Gastroesophageal sphincter (tissue), 4 donors: ENCODE measurements at regions not wholly inside any gene's neighbourhood (a gene's known extent, or its start where the extent isn't known, plus 50 kb on each side); places are given as distances from the start of the nearest gene placed in this dataset.
"Not testable (repeated sequence)": the region's sequence is repeated elsewhere in the genome, so short reads cannot be mapped to it uniquely, and the experiment has no call there.

ENCODE experiments used
- ATAC-seq: fragments of 150-250 bp; one replicate; pipeline ENCODE4 v1.9.1; 2016; ENCODE audit warnings: mild to moderate bottlenecking, moderate library complexity
- H3K27ac ChIP-seq, 4 donors: fragments of 200-600 bp; sonication (generic) in 3 of 4; 1 replicate in 3 of 4; 2 replicates in 1 of 4; pipeline ENCODE4 v1.5.1; 2016 to 2019
- H3K27me3 ChIP-seq: fragments of 200-600 bp; sonication (generic); one replicate; pipeline ENCODE4 v1.5.1; 2019
- H3K36me3 ChIP-seq, 2 donors: fragments of 200-600 bp; sonication (generic); one replicate each; pipeline ENCODE4 v1.5.1; 2019; ENCODE audit warnings: control low read depth in 1 of 2
- H3K4me1 ChIP-seq, 3 donors: fragments of 200-600 bp; sonication (generic); 1 replicate in 2 of 3; 2 replicates in 1 of 3; pipeline ENCODE4 v1.5.1; 2016 to 2019; ENCODE audit warnings: control low read depth in 2 of 3
- H3K4me3 ChIP-seq, 2 donors: fragments of 200-600 bp; sonication (generic); one replicate each; pipeline ENCODE4 v1.5.1; 2019; ENCODE audit warnings: mild to moderate bottlenecking in 1 of 2, moderate library complexity in 1 of 2
- H3K9me3 ChIP-seq, 3 donors: fragments of 200-600 bp; sonication (generic); one replicate each; pipeline ENCODE4 v1.5.1; 2017 to 2019; ENCODE audit warnings: control low read depth in 2 of 3
- EP300 ChIP-seq: sonication (generic); formaldehyde crosslinking; IDR thresholded peaks from one replicate; pipeline ENCODE4 v1.6.1; 2017; ENCODE audit warnings: antibody characterized with exemption, mild to moderate bottlenecking
- POLR2A ChIP-seq, 2 donors: fragments of 450-650 bp; IDR thresholded peaks; one replicate each; pipeline ENCODE4 v1.6.1; 2017; ENCODE audit warnings: antibody characterized with exemption in 2 of 2, mild to moderate bottlenecking in 2 of 2, moderate library complexity in 1 of 2
- POLR2AphosphoS5 ChIP-seq: sonication (generic); formaldehyde crosslinking; IDR thresholded peaks from one replicate; pipeline ENCODE4 v1.6.1; 2017; ENCODE audit warnings: antibody characterized with exemption
- WGBS, 2 donors: methylation state at CpG; one replicate each; pipeline ENCODE4 v1.1.5; 2018; ENCODE audit warnings: low coverage in 1 of 2; 5-methylcytosine and 5-hydroxymethylcytosine counted together
- TF ChIP-seq, protein P1 (sequence below), 4 experiments: fragments of 200-600 bp in 2 of 4; fragments of 450-650 bp in 2 of 4; sonication (generic) in 1 of 4; IDR thresholded peaks; one replicate each; pipeline ENCODE4 v1.5.1; 2017 to 2019; ENCODE audit warnings: antibody characterized with exemption in 4 of 4, mild to moderate bottlenecking in 2 of 4, moderate library complexity in 2 of 4

DNA sequence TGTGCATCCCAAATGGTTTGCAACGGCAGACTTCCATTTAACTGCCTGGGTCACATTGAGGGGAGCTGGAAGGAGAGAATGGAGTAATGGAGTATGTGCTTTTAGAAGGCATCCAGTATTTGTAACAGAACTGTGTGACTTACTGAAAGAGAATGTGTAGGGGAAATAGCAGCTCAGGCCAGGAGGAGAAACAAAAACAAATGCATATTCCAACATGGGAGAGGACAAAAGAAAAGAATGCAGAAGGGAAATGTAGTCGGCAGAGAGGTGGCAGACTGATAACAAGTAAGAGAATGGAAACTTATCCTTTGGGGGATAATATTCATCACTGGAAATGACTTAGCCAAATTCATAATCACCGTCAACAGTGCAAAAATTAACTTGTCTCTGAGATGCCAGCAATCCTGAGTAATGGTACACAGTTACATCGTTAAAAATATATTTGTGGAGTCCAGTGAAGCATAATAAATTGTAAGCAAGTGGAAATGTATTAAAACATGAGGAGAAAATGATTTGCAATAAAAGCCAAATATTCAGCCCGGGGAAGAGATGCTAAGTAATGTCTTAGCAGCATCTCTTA is 294.9 kb upstream of the SGO1 start:
- Histone ChIP-seq H3K4me1 (no peaks in the 10 kb centered on the region), H3K27ac (no peak overlapping the region), H3K9me3 (peaks cover 0 to 28% (median 0%) of the 10 kb centered on the region in 3 donors), H3K36me3 (no peaks in the 10 kb centered on the region), H3K4me3 (no peak overlapping the region), H3K27me3 (no peaks in the 10 kb centered on the region)
- no peak for ATAC-seq
- TF ChIP-seq POLR2AphosphoS5 (no peak), EP300 (no peak), POLR2A (IDR thresholded peaks at IDR 0.05) (no peak)
- TF ChIP-seq, protein P1, sequence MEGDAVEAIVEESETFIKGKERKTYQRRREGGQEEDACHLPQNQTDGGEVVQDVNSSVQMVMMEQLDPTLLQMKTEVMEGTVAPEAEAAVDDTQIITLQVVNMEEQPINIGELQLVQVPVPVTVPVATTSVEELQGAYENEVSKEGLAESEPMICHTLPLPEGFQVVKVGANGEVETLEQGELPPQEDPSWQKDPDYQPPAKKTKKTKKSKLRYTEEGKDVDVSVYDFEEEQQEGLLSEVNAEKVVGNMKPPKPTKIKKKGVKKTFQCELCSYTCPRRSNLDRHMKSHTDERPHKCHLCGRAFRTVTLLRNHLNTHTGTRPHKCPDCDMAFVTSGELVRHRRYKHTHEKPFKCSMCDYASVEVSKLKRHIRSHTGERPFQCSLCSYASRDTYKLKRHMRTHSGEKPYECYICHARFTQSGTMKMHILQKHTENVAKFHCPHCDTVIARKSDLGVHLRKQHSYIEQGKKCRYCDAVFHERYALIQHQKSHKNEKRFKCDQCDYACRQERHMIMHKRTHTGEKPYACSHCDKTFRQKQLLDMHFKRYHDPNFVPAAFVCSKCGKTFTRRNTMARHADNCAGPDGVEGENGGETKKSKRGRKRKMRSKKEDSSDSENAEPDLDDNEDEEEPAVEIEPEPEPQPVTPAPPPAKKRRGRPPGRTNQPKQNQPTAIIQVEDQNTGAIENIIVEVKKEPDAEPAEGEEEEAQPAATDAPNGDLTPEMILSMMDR (IDR thresholded peaks at IDR 0.05) = no peak
- 21 to 36% methylated on average over 4 to 5 of the region's 5 CpGs for WGBS, 2 donors

DNA sequence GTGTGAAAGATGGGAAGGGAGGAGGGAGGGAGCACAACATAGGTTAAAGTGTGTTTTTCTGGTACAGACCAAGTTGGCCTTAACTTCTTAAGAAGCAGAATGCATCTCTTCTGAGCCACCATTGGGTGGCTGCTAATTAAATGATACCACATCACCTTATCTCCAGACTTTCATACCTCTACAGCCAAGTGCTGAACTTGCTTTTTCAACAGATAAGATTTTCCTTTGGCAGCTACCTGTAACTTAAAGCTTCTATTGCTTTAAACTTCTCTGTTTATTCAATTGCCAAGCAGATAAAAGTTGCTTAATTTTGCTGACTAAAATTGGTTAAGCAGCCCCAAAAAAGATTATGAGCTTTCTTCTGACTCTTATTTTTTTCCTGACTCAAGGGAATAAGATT is 292.4 kb upstream of the SGO1 start:
- Histone ChIP-seq H3K4me1 (no peaks in the 10 kb centered on the region), H3K27ac (no peak overlapping the region), H3K36me3 (no peaks in the 10 kb centered on the region), H3K9me3 (peaks cover 0 to 12% (median 0%) of the 10 kb centered on the region in 3 donors), H3K27me3 (no peaks in the 10 kb centered on the region), H3K4me3 (no peak overlapping the region)
- ATAC-seq = no peak
- TF ChIP-seq, protein P1 (IDR thresholded peaks at IDR 0.05) = no peak
- TF ChIP-seq POLR2AphosphoS5 (no peak), POLR2A (IDR thresholded peaks at IDR 0.05) (no peak), EP300 (no peak)

DNA sequence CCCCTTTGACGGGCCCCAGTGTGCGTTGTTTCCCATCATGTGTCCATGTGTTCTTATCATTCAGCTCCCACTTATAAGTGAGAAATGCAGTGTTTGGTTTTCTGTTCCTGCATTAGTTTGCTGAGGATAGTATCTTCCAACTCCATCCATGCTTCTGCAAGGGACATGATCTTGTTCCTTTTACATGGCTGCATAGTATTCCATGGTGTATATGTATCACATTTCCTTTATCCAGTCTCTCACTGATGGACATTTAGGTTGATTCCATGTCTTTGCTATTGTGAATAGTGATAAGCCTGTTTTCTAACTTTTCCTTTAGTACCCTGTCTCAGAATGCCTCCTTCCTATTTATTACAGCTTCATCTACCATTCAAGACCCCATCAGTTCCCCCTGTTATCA is 278.2 kb upstream of the SGO1 start:
- not testable (repeated sequence) for H3K4me1 ChIP-seq, ATAC-seq, H3K27ac ChIP-seq, H3K9me3 ChIP-seq, H3K36me3 ChIP-seq, H3K27me3 ChIP-seq, H3K4me3 ChIP-seq
- WGBS, 2 donors = 100% methylated on average over 2 of the region's 2 CpGs; no CpG with 5 or more reads in 1 of the 2 donors

DNA sequence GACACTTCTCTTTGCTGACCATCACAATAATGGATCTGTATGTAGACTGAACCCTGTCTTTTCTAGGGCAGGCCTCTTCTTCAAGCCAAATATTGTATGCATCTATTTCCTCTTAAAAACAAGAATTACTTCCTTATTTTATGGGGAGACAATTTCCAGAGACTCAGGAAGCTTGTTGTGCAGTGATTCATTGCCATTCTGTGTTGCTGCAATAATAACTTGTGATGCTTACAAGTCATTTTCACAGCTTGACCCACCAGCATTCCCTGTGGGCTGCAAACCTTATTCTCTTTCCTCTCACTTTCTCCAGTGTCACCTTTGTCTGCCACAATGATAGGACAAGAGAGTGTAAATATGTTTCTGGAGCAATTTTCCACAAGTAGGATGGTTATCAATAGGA is 276.7 kb upstream of the SGO1 start:
- Histone ChIP-seq H3K27ac (no peak overlapping the region), H3K9me3 (peaks cover 0 to 5% (median 0%) of the 10 kb centered on the region in 3 donors), H3K36me3 (no peaks in the 10 kb centered on the region), H3K4me3 (no peak overlapping the region), H3K27me3 (no peaks in the 10 kb centered on the region), H3K4me1 (no peaks in the 10 kb centered on the region)
- no peak for ATAC-seq
- TF ChIP-seq POLR2A (IDR thresholded peaks at IDR 0.05) (no peak), EP300 (no peak), POLR2AphosphoS5 (no peak)
- TF ChIP-seq, protein P1 (IDR thresholded peaks at IDR 0.05) = no peak

DNA sequence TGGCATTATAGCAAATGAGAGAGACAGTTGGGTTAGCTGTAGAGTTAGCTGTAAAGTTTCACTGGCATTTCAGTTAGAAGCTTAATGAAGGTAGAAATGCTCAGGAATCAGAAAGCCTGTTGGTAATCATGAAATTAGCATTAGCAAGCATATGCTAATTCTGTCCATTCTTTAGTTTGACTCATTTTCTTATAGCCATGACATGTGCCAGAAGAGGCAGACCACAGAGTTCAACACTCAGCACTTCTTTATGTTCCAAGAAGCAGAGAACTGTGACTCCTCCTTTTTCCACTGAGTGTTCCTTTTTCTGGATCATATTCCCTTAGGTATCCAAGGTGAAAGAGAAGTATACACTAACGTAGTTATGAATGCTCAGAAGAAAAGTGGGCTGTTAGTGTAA is 276.2 kb upstream of the SGO1 start:
- no peak for ATAC-seq
- Histone ChIP-seq H3K9me3 (peaks cover 0 to 5% (median 0%) of the 10 kb centered on the region in 3 donors), H3K4me3 (no peak overlapping the region), H3K27me3 (no peaks in the 10 kb centered on the region), H3K4me1 (no peaks in the 10 kb centered on the region), H3K36me3 (no peaks in the 10 kb centered on the region), H3K27ac (no peak overlapping the region)
- no peak for TF ChIP-seq EP300
- no peak for TF ChIP-seq POLR2AphosphoS5
- TF ChIP-seq, protein P1 (IDR thresholded peaks at IDR 0.05) = no peak
- no peak for TF ChIP-seq POLR2A (IDR thresholded peaks at IDR 0.05)
- WGBS, 2 donors = 57 to 64% methylated on average over 1 of the region's 1 CpG
